ENCODE measurements at regions not wholly inside any gene's neighbourhood (a gene's known extent, or its start where the extent isn't known, plus 50 kb on each side); places are given as distances from the start of the nearest gene placed in this dataset.
"Not testable (repeated sequence)": the region's sequence is repeated elsewhere in the genome, so short reads cannot be mapped to it uniquely, and the experiment has no call there.

DNA sequence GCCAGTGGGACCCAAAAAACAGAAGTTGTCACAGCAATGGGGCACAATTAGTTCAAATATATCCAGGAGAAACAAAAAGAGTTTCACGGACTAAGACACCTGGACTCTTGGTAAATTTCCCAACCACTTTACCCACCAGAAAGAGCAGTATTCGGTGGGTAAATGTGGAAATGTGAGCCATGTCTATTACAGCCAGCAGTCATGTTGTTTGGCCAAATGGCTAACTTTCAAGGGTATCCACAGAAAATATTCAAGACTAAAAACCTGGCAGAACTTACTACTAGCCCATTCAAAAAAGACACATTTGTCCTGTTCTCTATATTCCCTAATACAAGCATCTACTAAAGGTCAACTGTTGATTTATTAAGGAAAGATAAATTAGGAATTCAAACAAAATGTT lies 1296.0 kb upstream of the NXPH2 start:
- Mint-ChIP-seq H3K9me3 (ENCODE audit: unreplicated experiment) (peaks cover 4% of the 10 kb centered on the region), H3K27me3 (ENCODE audit: unreplicated experiment) (no peaks in the 10 kb centered on the region), H3K36me3 (ENCODE audit: unreplicated experiment) (peaks cover 7% of the 10 kb centered on the region), H3K27ac (ENCODE audit: unreplicated experiment) (no peak overlapping the region), H3K4me1 (ENCODE audit: low read depth, unreplicated experiment) (no peaks in the 10 kb centered on the region), H3K4me3 (ENCODE audit: unreplicated experiment) (no peak overlapping the region)
- DNase-seq = no peak
- TF ChIP-seq, protein P1, sequence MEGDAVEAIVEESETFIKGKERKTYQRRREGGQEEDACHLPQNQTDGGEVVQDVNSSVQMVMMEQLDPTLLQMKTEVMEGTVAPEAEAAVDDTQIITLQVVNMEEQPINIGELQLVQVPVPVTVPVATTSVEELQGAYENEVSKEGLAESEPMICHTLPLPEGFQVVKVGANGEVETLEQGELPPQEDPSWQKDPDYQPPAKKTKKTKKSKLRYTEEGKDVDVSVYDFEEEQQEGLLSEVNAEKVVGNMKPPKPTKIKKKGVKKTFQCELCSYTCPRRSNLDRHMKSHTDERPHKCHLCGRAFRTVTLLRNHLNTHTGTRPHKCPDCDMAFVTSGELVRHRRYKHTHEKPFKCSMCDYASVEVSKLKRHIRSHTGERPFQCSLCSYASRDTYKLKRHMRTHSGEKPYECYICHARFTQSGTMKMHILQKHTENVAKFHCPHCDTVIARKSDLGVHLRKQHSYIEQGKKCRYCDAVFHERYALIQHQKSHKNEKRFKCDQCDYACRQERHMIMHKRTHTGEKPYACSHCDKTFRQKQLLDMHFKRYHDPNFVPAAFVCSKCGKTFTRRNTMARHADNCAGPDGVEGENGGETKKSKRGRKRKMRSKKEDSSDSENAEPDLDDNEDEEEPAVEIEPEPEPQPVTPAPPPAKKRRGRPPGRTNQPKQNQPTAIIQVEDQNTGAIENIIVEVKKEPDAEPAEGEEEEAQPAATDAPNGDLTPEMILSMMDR (IDR thresholded peaks at IDR 0.05; ENCODE audit: partially characterized antibody, unreplicated experiment) = no peak

DNA sequence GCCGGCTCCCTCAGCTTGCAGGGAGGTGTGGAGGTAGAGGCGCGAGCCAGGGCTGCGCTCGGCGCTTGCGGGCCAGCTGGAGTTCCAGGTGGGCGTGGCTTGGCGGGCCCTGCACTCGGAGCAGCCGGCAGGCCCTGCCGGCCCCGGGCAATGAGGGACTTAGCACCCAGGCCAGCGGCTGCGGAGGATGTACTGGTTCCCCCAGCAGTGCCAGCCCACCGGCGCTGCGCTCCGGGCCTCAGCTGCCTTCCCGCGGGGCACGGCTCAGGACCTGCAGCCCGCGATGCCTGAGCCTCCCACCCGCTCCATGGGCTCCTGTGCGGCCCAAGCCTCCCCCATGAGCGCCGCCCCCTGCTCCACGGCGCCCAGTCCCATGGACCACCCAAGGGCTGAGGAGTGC lies 1293.6 kb upstream of the NXPH2 start:
- not testable (repeated sequence) for H3K27ac Mint-ChIP-seq (ENCODE audit: unreplicated experiment); H3K36me3 Mint-ChIP-seq (ENCODE audit: unreplicated experiment); H3K4me3 Mint-ChIP-seq (ENCODE audit: unreplicated experiment); H3K9me3 Mint-ChIP-seq (ENCODE audit: unreplicated experiment); DNase-seq; H3K27me3 Mint-ChIP-seq (ENCODE audit: unreplicated experiment); H3K4me1 Mint-ChIP-seq (ENCODE audit: low read depth, unreplicated experiment)

DNA sequence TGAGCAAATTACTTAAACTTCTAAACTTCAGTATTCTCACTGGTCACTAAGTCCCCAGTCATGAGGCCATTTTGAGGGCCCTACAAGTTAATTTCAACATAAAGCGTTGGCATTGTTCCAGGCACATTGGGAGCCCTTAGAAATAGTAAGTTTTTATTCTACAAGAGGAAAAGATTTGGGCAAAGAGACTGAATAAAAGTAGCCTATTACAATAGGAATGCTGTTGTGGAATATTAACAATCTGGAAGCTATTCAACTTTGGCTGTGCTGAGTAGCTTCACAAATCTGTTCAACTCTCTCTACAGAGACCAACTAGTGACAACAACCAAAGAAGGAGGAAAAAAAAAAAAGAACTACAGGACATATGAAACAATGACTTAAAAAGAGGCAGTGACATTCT lies 1287.5 kb upstream of the NXPH2 start:
- no peaks in the 10 kb centered on the region for H3K36me3 Mint-ChIP-seq (ENCODE audit: unreplicated experiment)
- DNase-seq = no peak
- H3K4me3 Mint-ChIP-seq (ENCODE audit: unreplicated experiment) = no peak overlapping the region
- peaks cover 10% of the 10 kb centered on the region for H3K4me1 Mint-ChIP-seq (ENCODE audit: low read depth, unreplicated experiment)
- H3K9me3 Mint-ChIP-seq (ENCODE audit: unreplicated experiment) = peaks cover 1% of the 10 kb centered on the region
- peaks cover 1% of the 10 kb centered on the region for H3K27me3 Mint-ChIP-seq (ENCODE audit: unreplicated experiment)
- TF ChIP-seq, protein P1 (IDR thresholded peaks at IDR 0.05; ENCODE audit: partially characterized antibody, unreplicated experiment) = no peak
- no peak overlapping the region for H3K27ac Mint-ChIP-seq (ENCODE audit: unreplicated experiment)

DNA sequence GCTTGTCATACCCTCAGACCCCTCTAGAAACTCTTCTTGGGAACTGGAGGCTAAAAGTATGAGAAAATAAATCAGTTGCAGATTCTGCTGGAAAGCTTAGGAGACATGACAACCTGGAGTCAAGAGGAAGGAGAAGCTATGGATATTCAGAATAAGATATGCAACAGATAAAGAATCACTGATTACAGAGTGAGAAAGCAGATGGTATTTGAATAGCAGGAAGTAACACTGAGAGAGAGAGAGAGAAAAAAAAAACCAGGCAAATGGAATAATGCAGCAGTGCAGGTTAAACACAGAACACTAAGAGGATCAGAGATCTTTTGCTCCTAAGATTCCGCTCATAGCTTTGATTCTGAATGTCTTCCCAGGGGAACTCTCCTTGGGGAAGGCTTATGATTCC lies 1284.1 kb upstream of the NXPH2 start:
- TF ChIP-seq, protein P1 (IDR thresholded peaks at IDR 0.05; ENCODE audit: partially characterized antibody, unreplicated experiment) = no peak
- Mint-ChIP-seq H3K4me3 (ENCODE audit: unreplicated experiment) (no peak overlapping the region), H3K27ac (ENCODE audit: unreplicated experiment) (no peak overlapping the region), H3K36me3 (ENCODE audit: unreplicated experiment) (no peaks in the 10 kb centered on the region), H3K27me3 (ENCODE audit: unreplicated experiment) (peaks cover 1% of the 10 kb centered on the region), H3K9me3 (ENCODE audit: unreplicated experiment) (peaks cover 4% of the 10 kb centered on the region), H3K4me1 (ENCODE audit: low read depth, unreplicated experiment) (peaks cover 10% of the 10 kb centered on the region)
- DNase-seq = no peak

DNA sequence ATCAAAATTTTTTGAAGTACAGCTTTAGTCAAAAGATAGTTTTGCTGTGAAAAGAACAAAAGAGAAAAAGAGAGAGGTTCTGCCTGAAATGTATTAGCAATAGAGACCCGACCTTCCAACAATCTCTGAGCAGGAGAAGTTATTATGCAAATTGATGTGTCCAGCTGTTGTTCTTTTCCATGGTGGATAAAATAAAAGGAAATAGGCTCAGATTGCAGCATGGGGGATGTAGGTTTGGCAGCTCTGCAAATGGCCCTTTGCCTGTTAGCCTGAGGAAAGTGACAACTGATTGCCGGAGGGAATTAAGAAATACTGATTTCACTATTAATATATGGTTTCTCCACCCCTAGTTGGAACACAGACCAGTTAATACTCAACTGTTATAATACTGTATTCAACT lies 1283.2 kb upstream of the NXPH2 start:
- Mint-ChIP-seq H3K9me3 (ENCODE audit: unreplicated experiment) (peaks cover 4% of the 10 kb centered on the region), H3K27ac (ENCODE audit: unreplicated experiment) (no peak overlapping the region), H3K36me3 (ENCODE audit: unreplicated experiment) (no peaks in the 10 kb centered on the region), H3K4me3 (ENCODE audit: unreplicated experiment) (no peak overlapping the region), H3K27me3 (ENCODE audit: unreplicated experiment) (peaks cover 1% of the 10 kb centered on the region), H3K4me1 (ENCODE audit: low read depth, unreplicated experiment) (peaks cover 10% of the 10 kb centered on the region)
- no peak for DNase-seq
- TF ChIP-seq, protein P1 (IDR thresholded peaks at IDR 0.05; ENCODE audit: partially characterized antibody, unreplicated experiment) = no peak

DNA sequence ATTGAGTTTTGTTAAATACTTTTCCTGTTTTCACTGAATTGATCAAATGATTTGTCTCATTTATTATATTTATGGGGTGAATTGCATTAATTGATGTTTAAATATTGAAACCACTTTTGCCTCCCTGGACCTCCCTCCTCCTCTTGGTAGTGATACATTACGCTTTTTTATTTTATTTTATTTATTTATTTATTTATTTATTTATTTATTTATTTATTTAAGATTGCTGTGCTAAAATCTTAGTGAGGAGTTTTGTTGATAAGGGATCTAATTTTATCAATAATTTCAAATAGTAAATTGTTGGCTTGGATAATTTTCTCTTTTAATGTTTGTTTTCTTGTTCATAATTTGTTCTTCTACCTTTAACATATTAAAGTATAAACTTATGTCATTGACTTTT lies 1281.0 kb upstream of the NXPH2 start:
- H3K27ac Mint-ChIP-seq (ENCODE audit: unreplicated experiment) = no peak overlapping the region
- DNase-seq = no peak
- H3K36me3 Mint-ChIP-seq (ENCODE audit: unreplicated experiment) = no peaks in the 10 kb centered on the region
- no peaks in the 10 kb centered on the region for H3K27me3 Mint-ChIP-seq (ENCODE audit: unreplicated experiment)
- H3K9me3 Mint-ChIP-seq (ENCODE audit: unreplicated experiment) = peaks cover 4% of the 10 kb centered on the region
- TF ChIP-seq, protein P1 (IDR thresholded peaks at IDR 0.05; ENCODE audit: partially characterized antibody, unreplicated experiment) = no peak
- H3K4me3 Mint-ChIP-seq (ENCODE audit: unreplicated experiment) = no peak overlapping the region
- peaks cover 10% of the 10 kb centered on the region for H3K4me1 Mint-ChIP-seq (ENCODE audit: low read depth, unreplicated experiment)

Data from glutamatergic neuron (in vitro differentiated cells).